ENCODE measurements at regions not wholly inside any gene's neighbourhood (a gene's known extent, or its start where the extent isn't known, plus 50 kb on each side); places are given as distances from the start of the nearest gene placed in this dataset.

DNA sequence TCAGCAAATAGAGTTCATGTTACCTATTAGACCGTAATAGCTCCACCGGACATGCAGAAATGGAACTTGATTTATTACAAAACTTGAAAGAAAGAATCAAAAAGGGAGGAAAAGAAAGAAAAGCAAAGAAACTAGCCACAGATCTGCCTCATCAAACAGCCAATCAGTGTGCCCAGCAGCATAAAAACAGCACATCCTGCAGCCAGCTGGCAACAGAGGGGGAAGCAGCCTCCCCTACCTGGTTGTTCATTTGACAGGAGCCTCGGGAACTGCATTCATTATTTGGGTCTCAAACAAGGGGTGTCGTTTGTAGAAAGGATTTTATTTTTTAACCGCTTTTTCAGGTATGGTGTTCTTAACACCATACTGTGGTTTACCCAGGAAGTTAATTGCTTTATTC lies 181.5 kb upstream of the TOPAZ1 start:
- Histone ChIP-seq H3K9me3 (ENCODE audit: low read depth, low read length) (no peaks in the 10 kb centered on the region), H3K27me3 (ENCODE audit: insufficient read depth, low read length) (no peaks in the 10 kb centered on the region), H4K20me1 (ENCODE audit: insufficient read depth, low read length) (no peaks in the 10 kb centered on the region), H2AFZ (ENCODE audit: low read length) (no peak overlapping the region), H3K27ac (ENCODE audit: low read depth, low read length) (no peak overlapping the region), H3K79me2 (ENCODE audit: insufficient read depth, low read length) (peaks cover 23% of the 10 kb centered on the region), H3K4me3 (ENCODE audit: insufficient read depth, low read length) (no peak overlapping the region), H3K36me3 (ENCODE audit: insufficient read depth, low read length) (no peaks in the 10 kb centered on the region), H3K4me1 (ENCODE audit: insufficient read depth, low read length) (peaks cover 9% of the 10 kb centered on the region), H3K4me2 (ENCODE audit: insufficient read depth, low read length) (no peak overlapping the region)
- TF ChIP-seq, protein P1, sequence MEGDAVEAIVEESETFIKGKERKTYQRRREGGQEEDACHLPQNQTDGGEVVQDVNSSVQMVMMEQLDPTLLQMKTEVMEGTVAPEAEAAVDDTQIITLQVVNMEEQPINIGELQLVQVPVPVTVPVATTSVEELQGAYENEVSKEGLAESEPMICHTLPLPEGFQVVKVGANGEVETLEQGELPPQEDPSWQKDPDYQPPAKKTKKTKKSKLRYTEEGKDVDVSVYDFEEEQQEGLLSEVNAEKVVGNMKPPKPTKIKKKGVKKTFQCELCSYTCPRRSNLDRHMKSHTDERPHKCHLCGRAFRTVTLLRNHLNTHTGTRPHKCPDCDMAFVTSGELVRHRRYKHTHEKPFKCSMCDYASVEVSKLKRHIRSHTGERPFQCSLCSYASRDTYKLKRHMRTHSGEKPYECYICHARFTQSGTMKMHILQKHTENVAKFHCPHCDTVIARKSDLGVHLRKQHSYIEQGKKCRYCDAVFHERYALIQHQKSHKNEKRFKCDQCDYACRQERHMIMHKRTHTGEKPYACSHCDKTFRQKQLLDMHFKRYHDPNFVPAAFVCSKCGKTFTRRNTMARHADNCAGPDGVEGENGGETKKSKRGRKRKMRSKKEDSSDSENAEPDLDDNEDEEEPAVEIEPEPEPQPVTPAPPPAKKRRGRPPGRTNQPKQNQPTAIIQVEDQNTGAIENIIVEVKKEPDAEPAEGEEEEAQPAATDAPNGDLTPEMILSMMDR (IDR thresholded peaks at IDR 0.05; ENCODE audit: extremely low read depth, low read depth, low read length): no peak
- no peak for DNase-seq (ENCODE audit: insufficient read length, low spot score, missing footprints)

DNA sequence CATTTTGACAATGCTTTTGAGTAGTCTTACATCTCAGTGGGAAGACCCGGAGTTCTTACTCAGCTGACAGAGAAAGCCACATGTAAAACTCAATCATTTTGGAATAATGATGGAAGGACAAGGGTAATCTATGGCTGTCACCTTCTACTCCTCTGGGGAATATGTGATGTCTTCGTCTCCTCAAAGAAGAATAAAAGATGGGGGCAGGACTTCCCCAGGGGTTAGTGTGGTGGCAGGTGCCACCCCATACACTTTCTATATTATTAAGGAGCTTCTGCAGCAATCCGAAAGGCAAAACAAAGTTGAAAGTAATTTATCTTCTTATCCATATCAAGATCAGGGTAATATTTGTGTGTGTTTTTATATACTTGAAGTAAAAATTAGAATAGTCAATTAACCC lies 180.4 kb upstream of the TOPAZ1 start:
- TF ChIP-seq, protein P1 (IDR thresholded peaks at IDR 0.05; ENCODE audit: extremely low read depth, low read depth, low read length): no peak
- Histone ChIP-seq H3K4me2 (ENCODE audit: insufficient read depth, low read length) (no peak overlapping the region), H2AFZ (ENCODE audit: low read length) (no peak overlapping the region), H3K27me3 (ENCODE audit: insufficient read depth, low read length) (no peaks in the 10 kb centered on the region), H3K9me3 (ENCODE audit: low read depth, low read length) (no peaks in the 10 kb centered on the region), H3K4me1 (ENCODE audit: insufficient read depth, low read length) (peaks cover 7% of the 10 kb centered on the region), H4K20me1 (ENCODE audit: insufficient read depth, low read length) (no peaks in the 10 kb centered on the region), H3K27ac (ENCODE audit: low read depth, low read length) (no peak overlapping the region), H3K4me3 (ENCODE audit: insufficient read depth, low read length) (no peak overlapping the region), H3K79me2 (ENCODE audit: insufficient read depth, low read length) (peaks cover 23% of the 10 kb centered on the region), H3K36me3 (ENCODE audit: insufficient read depth, low read length) (no peaks in the 10 kb centered on the region)
- DNase-seq (ENCODE audit: insufficient read length, low spot score, missing footprints): no peak

DNA sequence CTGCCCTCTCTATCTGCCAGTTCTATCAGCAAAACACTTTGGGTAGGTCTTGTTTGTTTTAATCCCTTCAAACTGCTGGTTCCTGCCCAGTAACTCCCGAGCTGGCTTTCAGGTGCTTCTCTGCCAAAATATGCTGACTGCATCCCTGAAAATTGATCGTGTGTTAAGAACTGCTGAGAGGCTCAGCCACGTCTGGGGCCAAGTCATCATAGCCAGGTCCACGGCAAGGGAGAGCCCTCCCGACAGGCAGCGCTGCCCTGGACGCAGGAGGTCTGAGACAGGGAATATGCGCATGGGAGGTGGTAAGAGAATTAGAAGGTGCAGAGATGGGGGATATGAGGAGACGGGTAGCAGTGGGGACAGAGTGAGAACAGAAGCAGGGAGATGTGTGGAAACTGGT lies 179.7 kb upstream of the TOPAZ1 start:
- Histone ChIP-seq H3K27ac (ENCODE audit: low read depth, low read length) (no peak overlapping the region), H2AFZ (ENCODE audit: low read length) (no peak overlapping the region), H3K36me3 (ENCODE audit: insufficient read depth, low read length) (no peaks in the 10 kb centered on the region), H3K4me3 (ENCODE audit: insufficient read depth, low read length) (no peak overlapping the region), H3K9me3 (ENCODE audit: low read depth, low read length) (no peaks in the 10 kb centered on the region), H3K4me1 (ENCODE audit: insufficient read depth, low read length) (peaks cover 5% of the 10 kb centered on the region), H4K20me1 (ENCODE audit: insufficient read depth, low read length) (no peaks in the 10 kb centered on the region), H3K4me2 (ENCODE audit: insufficient read depth, low read length) (no peak overlapping the region), H3K79me2 (ENCODE audit: insufficient read depth, low read length) (peaks cover 23% of the 10 kb centered on the region), H3K27me3 (ENCODE audit: insufficient read depth, low read length) (no peaks in the 10 kb centered on the region)
- no peak for DNase-seq (ENCODE audit: insufficient read length, low spot score, missing footprints)
- TF ChIP-seq, protein P1 (IDR thresholded peaks at IDR 0.05; ENCODE audit: extremely low read depth, low read depth, low read length): no peak

DNA sequence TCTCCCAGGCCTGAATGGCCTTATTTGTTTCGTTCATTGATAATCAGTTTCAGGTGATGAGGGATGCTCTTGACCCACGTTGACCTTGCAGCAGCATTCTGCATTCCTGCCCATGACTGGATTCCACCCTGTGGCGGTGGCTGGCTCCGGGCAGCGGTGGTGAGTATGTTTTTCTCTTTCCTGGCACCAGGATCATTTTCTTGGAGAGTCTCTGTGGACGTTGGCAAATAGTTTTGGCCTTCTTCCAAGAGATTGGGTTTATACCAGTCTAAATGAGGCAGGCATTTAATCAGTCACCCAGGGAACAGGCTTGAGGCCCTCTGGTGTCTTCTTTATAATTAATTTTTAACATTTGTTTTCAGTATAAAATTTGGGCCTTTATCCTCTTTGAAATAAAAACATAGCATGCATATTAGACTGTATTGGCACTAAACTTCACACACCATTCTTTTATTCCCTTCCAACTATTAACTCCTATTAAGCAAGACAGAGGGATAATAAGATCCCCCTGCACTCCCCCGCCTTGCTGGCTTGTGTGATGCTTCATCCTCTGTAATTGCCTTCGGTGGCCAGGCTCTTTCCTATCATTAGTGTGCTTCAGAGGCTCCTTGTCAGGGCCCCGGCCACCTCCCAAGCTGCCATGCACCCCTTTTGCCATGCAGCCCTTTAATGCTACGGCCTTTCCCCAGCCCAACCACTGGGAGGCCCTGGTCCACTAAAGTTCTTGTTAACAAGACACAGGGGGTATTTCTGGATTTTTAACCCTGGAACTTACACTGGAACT lies 176.2 kb upstream of the TOPAZ1 start:
- TF ChIP-seq, protein P1 (IDR thresholded peaks at IDR 0.05; ENCODE audit: extremely low read depth, low read depth, low read length): no peak
- Histone ChIP-seq H4K20me1 (ENCODE audit: insufficient read depth, low read length) (no peaks in the 10 kb centered on the region), H3K79me2 (ENCODE audit: insufficient read depth, low read length) (peaks cover 11% of the 10 kb centered on the region), H3K36me3 (ENCODE audit: insufficient read depth, low read length) (no peaks in the 10 kb centered on the region), H2AFZ (ENCODE audit: low read length) (no peak overlapping the region), H3K4me2 (ENCODE audit: insufficient read depth, low read length) (no peak overlapping the region), H3K9me3 (ENCODE audit: low read depth, low read length) (no peaks in the 10 kb centered on the region), H3K27me3 (ENCODE audit: insufficient read depth, low read length) (no peaks in the 10 kb centered on the region), H3K4me1 (ENCODE audit: insufficient read depth, low read length) (no peaks in the 10 kb centered on the region), H3K4me3 (ENCODE audit: insufficient read depth, low read length) (no peak overlapping the region), H3K27ac (ENCODE audit: low read depth, low read length) (no peak overlapping the region)
- DNase-seq (ENCODE audit: insufficient read length, low spot score, missing footprints): peak; percentile 75

Measured in osteoblast (primary cell).